ENCODE measurements at regions not wholly inside any gene's neighbourhood (a gene's known extent, or its start where the extent isn't known, plus 50 kb on each side); places are given as distances from the start of the nearest gene placed in this dataset.

DNA sequence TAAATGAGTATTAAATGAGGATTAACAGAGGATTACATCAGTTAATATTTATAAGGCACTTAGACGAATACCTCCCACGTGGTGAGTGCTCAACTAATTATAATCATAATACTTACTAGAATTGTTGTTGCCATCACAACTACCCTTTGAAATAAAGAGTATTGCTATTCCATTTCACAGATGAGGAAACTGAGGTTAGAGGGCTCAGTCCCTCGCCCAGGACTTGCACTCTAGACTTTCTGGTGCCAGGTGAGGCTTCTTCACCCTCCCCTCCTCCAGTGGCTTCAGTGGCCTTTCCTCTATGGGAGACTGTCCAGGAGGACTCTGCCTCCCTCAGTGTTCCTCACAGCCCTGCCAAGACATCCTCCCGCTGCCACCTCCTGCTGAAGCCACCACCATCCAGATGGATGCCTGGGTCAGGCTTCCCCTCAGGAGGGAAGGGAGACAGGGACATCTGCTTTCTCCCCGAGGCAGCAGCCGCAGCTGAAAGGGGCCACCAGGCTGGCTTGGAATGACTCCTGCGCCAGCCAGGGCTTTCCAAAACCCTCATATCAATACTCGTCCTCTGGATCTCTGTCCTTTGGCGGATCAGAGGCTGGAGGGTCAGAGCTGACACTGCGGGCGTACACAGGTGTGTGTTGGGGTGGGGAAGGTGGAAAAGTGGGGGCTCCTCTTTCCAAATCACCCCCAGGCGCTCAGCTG is 580.1 kb downstream of the BUD13 start:
- no peak for DNase-seq (ENCODE audit: low read depth)
- H3K4me3 ChIP-seq (ENCODE audit: control insufficient read depth, low read depth, low read length): no peak overlapping the region
- TF ChIP-seq, protein P1, sequence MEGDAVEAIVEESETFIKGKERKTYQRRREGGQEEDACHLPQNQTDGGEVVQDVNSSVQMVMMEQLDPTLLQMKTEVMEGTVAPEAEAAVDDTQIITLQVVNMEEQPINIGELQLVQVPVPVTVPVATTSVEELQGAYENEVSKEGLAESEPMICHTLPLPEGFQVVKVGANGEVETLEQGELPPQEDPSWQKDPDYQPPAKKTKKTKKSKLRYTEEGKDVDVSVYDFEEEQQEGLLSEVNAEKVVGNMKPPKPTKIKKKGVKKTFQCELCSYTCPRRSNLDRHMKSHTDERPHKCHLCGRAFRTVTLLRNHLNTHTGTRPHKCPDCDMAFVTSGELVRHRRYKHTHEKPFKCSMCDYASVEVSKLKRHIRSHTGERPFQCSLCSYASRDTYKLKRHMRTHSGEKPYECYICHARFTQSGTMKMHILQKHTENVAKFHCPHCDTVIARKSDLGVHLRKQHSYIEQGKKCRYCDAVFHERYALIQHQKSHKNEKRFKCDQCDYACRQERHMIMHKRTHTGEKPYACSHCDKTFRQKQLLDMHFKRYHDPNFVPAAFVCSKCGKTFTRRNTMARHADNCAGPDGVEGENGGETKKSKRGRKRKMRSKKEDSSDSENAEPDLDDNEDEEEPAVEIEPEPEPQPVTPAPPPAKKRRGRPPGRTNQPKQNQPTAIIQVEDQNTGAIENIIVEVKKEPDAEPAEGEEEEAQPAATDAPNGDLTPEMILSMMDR (conservative IDR thresholded peaks at IDR 0.05; ENCODE audit: control insufficient read depth, insufficient read depth, low read depth, low read length): no peak

DNA sequence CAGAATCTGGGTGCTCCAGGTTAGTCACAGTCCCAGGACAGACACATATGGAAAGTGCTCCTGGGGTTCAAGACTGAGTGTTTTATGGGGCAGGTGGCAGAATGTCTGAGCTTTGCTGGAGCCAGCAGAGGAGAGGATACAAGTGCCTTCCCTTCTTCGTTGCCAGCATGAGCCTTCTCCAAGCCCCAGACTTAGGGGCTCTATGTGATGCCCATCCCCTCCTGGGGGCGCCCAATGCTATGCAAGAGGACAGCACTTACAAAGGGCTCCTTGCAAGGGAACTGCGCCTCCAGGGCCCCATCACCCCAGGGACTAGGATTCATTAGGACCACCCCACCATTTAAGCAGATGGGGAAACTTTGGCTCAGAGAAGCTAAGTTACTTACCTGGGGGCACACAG is 581.9 kb downstream of the BUD13 start:
- TF ChIP-seq, protein P1 (conservative IDR thresholded peaks at IDR 0.05; ENCODE audit: control insufficient read depth, insufficient read depth, low read depth, low read length): no peak
- no peak overlapping the region for H3K4me3 ChIP-seq (ENCODE audit: control insufficient read depth, low read depth, low read length)
- DNase-seq (ENCODE audit: low read depth): no peak

DNA sequence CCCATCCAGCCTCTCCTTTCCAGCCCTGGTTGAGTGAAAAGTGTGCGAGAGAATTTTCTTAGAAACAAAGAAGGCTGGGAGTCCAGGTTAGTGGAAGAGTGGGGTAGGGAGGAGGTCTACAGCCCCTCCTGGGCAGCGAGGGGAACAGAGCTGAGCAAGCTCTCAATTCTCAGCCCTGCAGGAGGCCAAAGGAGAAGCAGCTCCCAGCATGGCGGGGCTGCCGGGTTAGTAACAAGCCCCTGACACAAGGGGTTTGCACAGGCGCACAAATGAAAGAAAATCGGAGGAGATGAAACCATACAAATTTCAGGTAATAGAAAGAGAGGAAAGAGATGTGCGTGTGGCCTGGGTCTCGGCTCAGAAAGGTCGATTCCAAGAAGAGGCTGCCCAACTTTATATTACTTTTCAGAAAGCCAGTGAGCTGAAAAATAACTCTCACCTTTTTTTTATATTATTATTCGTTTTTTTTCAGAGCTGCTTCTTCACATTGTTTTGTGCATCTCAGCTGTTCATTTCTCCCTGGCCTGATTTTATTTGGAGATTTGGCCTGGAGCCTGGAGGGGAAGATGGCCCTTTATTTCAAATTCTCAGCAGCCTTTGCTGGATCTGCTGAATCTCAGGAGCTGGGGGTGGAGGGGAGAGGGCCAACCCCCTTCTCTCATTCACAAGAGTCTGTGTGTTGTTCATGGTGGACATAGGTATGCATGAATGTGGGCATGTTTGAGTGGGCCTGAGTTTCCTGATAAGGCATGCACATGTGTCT is 583.2 kb downstream of the BUD13 start:
- no peak overlapping the region for H3K4me3 ChIP-seq (ENCODE audit: control insufficient read depth, low read depth, low read length)
- DNase-seq (ENCODE audit: low read depth): no peak
- TF ChIP-seq, protein P1 (conservative IDR thresholded peaks at IDR 0.05; ENCODE audit: control insufficient read depth, insufficient read depth, low read depth, low read length): no peak

DNA sequence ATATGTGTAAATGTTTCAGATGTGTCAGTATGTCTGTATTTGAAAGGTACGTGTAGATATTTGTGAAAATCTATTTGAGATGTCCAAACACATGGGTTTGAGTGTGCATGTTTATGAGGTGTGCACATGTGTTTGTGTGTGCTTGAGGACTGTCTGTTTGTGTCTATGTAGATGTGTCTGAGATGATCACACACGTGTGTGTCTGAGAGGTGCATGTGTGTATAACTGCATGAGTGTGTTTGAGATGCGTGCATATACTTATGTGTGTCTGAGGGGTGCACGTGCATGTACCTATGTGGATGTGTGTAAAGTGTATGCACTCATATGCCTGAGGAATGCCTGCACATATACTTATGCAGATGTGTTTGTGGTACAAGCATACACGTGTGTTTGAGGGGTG is 584.4 kb downstream of the BUD13 start:
- TF ChIP-seq, protein P1 (conservative IDR thresholded peaks at IDR 0.05; ENCODE audit: control insufficient read depth, insufficient read depth, low read depth, low read length): no peak
- H3K4me3 ChIP-seq (ENCODE audit: control insufficient read depth, low read depth, low read length): no peak overlapping the region
- no peak for DNase-seq (ENCODE audit: low read depth)

DNA sequence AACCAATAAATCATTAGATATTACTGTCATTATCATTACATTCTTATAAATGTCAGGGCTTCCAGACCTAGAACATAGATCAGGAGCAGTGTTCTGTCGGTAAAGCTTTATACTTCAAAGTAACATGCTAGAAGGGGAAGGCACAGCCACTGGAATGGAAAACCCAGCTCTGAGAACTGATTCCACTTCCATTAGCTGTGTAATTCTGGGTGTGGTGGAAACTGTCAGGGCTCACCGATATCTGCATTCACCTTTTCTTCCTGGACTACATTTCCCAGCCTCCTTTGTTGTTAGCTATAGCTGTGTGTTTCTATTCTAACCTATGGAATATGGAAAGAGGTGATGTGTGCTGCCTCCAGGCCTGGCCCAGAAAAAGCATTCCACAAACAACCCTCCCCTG is 585.8 kb downstream of the BUD13 start:
- no peak for DNase-seq (ENCODE audit: low read depth)

DNA sequence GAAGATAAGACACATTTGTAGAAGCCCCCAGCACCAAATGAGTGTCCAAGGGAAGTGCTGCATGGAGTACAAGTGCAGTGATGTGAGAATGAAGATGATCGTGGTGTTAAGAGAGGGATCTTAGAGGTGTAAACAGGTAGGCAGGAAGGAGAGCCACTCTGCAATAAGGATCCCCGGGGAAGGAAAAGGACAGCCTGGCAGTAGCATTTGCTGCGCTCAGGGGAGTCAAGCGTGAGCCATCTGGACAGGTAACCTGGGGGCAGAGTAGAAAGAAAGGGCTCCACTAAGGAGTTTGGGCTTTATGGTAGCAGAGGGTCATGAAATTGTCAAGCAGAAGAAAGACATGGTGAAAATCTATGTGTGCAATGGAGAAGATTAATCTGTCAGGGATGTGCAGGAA is 587.2 kb downstream of the BUD13 start:
- TF ChIP-seq, protein P1 (conservative IDR thresholded peaks at IDR 0.05; ENCODE audit: control insufficient read depth, insufficient read depth, low read depth, low read length): no peak
- DNase-seq (ENCODE audit: low read depth): no peak
- no peak overlapping the region for H3K4me3 ChIP-seq (ENCODE audit: control insufficient read depth, low read depth, low read length)

More for the DNA sequence above, 585.8 kb downstream of the BUD13 start:
- TF ChIP-seq, protein P1 (conservative IDR thresholded peaks at IDR 0.05; ENCODE audit: control insufficient read depth, insufficient read depth, low read depth, low read length): no peak
- H3K4me3 ChIP-seq (ENCODE audit: control insufficient read depth, low read depth, low read length): no peak overlapping the region

Measured in fibroblast of mammary gland (primary cell).